ENCODE measurements at regions not wholly inside any gene's neighbourhood (a gene's known extent, or its start where the extent isn't known, plus 50 kb on each side); places are given as distances from the start of the nearest gene placed in this dataset.

DNA sequence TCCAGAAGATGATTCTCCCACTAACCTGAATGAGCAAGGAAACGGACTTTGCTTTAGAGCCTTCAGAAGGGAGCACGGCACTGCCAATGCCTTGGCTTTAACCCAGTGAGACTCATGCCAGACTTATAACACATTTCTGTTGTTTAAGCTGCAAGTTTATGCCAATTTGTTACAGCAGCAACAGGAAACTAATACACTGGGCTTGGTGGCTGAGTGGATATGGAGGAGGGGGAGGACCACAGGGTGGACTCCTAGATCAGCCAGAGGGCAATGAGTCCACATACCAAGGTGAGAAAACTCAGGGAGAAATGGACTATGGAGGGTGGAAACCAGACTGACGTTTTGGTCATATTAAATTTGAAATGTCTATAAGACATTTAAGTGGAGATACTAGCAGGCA lies 156.2 kb upstream of the KCNJ6 start:
- DNase-seq (ENCODE audit: low spot score, unreplicated experiment): no peak
- TF ChIP-seq, protein P1, sequence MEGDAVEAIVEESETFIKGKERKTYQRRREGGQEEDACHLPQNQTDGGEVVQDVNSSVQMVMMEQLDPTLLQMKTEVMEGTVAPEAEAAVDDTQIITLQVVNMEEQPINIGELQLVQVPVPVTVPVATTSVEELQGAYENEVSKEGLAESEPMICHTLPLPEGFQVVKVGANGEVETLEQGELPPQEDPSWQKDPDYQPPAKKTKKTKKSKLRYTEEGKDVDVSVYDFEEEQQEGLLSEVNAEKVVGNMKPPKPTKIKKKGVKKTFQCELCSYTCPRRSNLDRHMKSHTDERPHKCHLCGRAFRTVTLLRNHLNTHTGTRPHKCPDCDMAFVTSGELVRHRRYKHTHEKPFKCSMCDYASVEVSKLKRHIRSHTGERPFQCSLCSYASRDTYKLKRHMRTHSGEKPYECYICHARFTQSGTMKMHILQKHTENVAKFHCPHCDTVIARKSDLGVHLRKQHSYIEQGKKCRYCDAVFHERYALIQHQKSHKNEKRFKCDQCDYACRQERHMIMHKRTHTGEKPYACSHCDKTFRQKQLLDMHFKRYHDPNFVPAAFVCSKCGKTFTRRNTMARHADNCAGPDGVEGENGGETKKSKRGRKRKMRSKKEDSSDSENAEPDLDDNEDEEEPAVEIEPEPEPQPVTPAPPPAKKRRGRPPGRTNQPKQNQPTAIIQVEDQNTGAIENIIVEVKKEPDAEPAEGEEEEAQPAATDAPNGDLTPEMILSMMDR (IDR thresholded peaks at IDR 0.05; ENCODE audit: unreplicated experiment): no peak
- H3K4me3 Mint-ChIP-seq (ENCODE audit: low read depth): no peak overlapping the region
- H3K27ac Mint-ChIP-seq: no peak overlapping the region
- no peaks in the 10 kb centered on the region for H3K4me1 Mint-ChIP-seq (ENCODE audit: low read depth)
- H3K36me3 Mint-ChIP-seq (ENCODE audit: insufficient read depth): no peaks in the 10 kb centered on the region
- peaks cover 11% of the 10 kb centered on the region for H3K9me3 Mint-ChIP-seq (ENCODE audit: low read depth)
- peaks cover 18% of the 10 kb centered on the region for H3K27me3 Mint-ChIP-seq

DNA sequence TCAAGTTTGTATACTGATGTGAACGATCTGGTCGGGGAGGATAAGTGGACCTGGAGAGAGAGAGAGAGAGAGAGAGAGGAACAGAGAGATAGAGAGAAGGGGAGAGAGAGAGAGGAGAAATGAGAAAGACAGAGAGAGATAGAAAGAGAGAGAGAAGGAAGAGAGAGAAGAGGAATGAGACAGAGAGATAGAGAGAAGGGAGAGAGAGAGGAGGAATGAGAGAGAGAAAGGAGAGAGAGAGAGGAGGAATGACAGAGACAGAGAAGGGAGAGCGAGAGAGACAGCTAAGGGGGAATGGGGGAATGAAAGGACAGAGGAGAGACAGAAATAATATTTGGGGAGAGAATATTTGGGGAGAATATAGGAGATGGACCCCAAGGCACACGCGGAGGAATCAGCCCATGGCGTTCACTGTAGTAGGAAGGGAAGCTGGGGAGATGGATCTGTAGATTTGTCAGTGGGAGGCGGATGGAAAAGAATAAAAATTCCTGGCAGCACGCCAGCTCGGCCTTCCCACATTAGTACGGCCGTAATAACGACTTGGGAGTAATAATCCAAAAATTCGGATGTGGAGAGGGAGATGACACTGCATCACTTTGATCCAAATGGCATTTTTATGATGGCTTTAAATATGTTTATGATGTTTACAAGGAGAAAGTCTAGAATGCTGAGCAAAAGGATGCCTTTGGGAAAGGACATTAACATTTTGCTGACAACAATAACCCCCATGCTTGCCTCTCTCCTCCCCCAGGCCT lies 159.8 kb upstream of the KCNJ6 start:
- peaks cover 18% of the 10 kb centered on the region for H3K27me3 Mint-ChIP-seq
- H3K4me1 Mint-ChIP-seq (ENCODE audit: low read depth): no peaks in the 10 kb centered on the region
- no peaks in the 10 kb centered on the region for H3K36me3 Mint-ChIP-seq (ENCODE audit: insufficient read depth)
- DNase-seq (ENCODE audit: low spot score, unreplicated experiment): no peak
- H3K9me3 Mint-ChIP-seq (ENCODE audit: low read depth): peaks cover 11% of the 10 kb centered on the region
- H3K4me3 Mint-ChIP-seq (ENCODE audit: low read depth): no peak overlapping the region
- TF ChIP-seq, protein P1 (IDR thresholded peaks at IDR 0.05; ENCODE audit: unreplicated experiment): no peak
- H3K27ac Mint-ChIP-seq: no peak overlapping the region

DNA sequence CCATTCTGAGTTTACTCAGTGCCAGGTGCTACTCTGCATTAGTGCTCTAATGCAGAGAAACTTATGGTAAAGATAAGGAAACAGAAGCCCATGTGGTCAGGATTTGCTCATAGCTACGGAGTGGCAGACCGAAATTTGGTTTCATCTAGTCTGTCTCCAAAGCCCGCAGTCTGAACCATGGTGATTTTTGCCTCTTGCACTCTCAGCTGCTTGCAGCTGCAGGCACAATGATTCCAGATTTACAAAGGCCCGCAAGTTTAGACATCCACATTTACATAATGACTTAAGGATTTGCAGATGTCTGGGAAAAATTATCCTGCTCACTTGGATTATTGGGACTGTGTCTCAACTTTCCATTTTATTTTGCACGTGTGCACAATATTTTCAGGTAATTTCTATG lies 161.3 kb upstream of the KCNJ6 start:
- Mint-ChIP-seq H3K4me3 (ENCODE audit: low read depth) (no peak overlapping the region), H3K27me3 (peaks cover 12% of the 10 kb centered on the region), H3K36me3 (ENCODE audit: insufficient read depth) (no peaks in the 10 kb centered on the region), H3K4me1 (ENCODE audit: low read depth) (no peaks in the 10 kb centered on the region), H3K9me3 (ENCODE audit: low read depth) (peaks cover 11% of the 10 kb centered on the region), H3K27ac (no peak overlapping the region)
- TF ChIP-seq, protein P1 (IDR thresholded peaks at IDR 0.05; ENCODE audit: unreplicated experiment): no peak
- no peak for DNase-seq (ENCODE audit: low spot score, unreplicated experiment)

DNA sequence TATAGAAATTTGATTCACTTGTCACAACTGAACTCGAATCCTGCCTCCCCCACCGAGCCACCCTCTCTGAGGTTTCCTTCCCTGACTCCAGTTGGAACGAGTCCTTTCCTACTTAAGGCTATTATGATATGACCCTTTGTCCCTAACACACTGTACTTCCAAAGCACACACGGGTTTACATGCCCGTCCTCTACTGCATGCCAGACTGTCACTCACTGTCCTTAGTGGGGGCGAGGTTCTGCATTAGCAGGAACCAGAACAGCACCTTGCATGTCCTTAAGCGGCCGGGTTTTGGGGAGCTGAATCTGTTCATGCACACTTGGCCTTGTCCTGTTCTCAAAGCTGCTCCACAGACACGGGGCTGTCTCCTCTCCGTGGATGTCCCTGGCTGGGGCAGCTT lies 164.6 kb upstream of the KCNJ6 start:
- no peak overlapping the region for H3K4me3 Mint-ChIP-seq (ENCODE audit: low read depth)
- no peaks in the 10 kb centered on the region for H3K4me1 Mint-ChIP-seq (ENCODE audit: low read depth)
- no peaks in the 10 kb centered on the region for H3K36me3 Mint-ChIP-seq (ENCODE audit: insufficient read depth)
- H3K27me3 Mint-ChIP-seq: peaks cover 3% of the 10 kb centered on the region
- TF ChIP-seq, protein P1 (IDR thresholded peaks at IDR 0.05; ENCODE audit: unreplicated experiment): no peak
- DNase-seq (ENCODE audit: low spot score, unreplicated experiment): no peak
- H3K27ac Mint-ChIP-seq: no peak overlapping the region
- H3K9me3 Mint-ChIP-seq (ENCODE audit: low read depth): no peaks in the 10 kb centered on the region

DNA sequence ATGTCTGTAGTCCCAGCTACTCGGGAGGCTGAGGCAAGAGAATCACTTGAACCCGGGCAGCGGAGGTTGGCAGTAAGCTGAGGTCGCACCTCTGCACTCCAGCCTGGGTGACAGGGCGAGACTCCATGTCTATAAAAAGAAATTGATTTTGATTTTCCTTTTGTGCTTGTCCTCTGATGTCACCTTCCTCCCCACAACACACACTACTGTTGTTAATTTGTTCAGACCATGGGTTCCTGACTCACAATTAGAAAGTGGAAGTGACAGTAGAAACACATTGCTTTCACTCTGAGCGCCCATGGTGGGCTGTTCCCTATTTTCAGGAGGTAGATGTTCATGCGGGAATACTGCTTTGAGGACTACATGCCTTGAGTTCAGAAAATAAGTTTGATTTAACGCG lies 165.5 kb upstream of the KCNJ6 start:
- Mint-ChIP-seq H3K4me1 (ENCODE audit: low read depth) (no peaks in the 10 kb centered on the region), H3K27ac (no peak overlapping the region), H3K27me3 (peaks cover 3% of the 10 kb centered on the region), H3K4me3 (ENCODE audit: low read depth) (no peak overlapping the region), H3K36me3 (ENCODE audit: insufficient read depth) (no peaks in the 10 kb centered on the region), H3K9me3 (ENCODE audit: low read depth) (no peaks in the 10 kb centered on the region)
- no peak for DNase-seq (ENCODE audit: low spot score, unreplicated experiment)
- TF ChIP-seq, protein P1 (IDR thresholded peaks at IDR 0.05; ENCODE audit: unreplicated experiment): no peak
